GM19467 (cell line): ENCODE measurements at regions not wholly inside any gene's neighbourhood (a gene's known extent, or its start where the extent isn't known, plus 50 kb on each side); places are given as distances from the start of the nearest gene placed in this dataset.

ENCODE experiments used
- ATAC-seq: cut with Tn5 transposase; IDR thresholded peaks from one replicate; pipeline ENCODE4 v1.9.1; 2021; ENCODE audit warnings: mild to moderate bottlenecking, moderate library complexity; ENCODE audit not compliant: unreplicated experiment

- no peak for ATAC-seq
Measured at GRCh38 chr12:13769966-13770365, 211.4 kb downstream of the GRIN2B start.

DNA sequence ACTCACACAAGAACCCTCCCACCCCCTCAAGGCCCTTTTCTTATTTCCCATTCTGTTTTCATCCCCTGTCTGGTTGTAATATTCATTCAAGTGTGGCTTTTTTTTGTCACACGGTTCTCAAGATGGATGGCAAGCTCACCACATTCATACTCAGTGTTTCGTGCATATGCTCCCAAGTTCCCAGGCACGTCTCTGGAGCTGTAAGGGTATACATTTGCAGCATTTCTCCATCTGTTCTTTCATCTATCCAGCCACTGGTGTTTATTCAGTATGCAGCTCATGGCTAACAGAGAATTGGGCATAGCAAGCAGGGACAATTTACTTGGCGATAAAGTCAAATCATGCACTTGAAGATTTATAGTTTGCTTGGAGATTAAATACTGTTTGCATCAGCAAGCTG lies 212.1 kb downstream of the GRIN2B start:
- ATAC-seq: no peak

DNA sequence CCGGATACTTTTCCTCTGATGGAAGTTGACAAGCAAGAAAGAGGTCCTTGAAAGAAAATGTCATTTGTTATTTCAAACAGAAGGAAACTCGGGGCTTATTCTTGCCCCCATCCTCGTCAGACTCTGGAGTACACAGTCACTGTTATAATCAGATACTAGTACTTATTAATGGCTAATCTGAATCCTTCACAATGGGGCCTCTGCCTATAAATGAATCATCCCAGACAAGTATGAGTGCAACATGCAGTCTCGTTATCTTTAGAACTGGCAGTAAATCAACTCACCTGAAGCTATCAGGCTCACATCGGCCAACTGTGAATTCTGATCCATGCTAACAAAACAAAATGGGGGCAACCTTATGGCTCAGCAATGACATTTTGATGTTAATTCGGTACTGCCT lies 216.7 kb downstream of the GRIN2B start:
- ATAC-seq: no peak

DNA sequence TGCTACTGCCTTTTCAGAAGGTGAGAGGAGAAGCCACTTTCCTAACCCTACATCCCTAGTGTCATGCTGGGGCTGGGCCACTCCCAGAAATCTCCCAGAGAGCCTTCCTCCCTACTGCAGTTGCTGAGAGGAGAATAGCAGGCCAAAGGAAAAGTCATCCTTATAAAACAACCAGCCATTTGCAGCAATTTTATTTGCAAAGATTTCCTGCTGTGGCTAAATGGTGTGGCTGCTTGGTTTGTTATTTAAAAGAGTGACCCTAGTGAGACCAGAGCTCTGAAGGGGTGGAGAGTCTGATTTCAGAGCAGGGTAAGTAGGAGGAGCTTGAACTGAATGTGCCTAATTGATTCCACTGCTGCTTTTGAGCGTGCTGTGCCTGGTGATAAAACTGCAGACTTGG lies 232.0 kb downstream of the GRIN2B start:
- no peak for ATAC-seq

DNA sequence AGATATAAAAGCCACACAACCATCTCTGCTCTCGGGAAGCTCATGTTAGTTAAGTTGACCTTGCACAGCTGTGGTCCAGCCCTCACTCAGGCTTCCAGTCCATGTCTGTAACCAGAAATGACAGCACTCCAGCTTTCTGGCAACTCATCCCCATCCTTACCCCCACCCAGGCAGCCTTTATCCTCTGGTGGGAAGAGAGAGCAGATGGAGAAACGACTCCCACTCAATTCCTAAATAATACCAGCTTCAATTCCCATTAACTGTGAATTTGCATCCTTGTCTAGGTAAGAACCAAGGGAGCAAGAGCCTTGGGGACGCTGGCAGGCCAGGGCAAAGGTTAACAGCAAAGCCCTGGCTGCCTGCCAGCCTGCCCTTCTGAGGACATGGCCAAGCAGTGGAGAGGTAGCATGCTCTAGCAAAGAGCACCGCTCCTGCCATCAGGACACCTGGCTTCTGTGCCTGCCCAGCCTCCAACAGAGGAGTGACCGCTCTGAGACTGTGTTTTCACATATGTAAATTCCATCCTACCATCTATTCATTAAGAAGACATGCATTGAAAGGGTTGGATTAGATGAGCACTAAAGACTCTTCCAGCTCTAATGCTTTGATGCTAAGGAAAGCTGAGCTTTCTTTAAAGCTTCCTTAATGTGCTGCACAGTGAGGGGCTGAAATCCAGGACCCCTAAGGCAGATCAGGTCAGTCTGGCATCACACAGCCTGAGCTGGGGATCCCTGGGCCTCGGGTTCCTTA lies 236.1 kb downstream of the GRIN2B start:
- no peak for ATAC-seq

GRCh38 chr12:13744561-13744960 lies 236.8 kb downstream of the GRIN2B start:
- ATAC-seq: no peak

DNA sequence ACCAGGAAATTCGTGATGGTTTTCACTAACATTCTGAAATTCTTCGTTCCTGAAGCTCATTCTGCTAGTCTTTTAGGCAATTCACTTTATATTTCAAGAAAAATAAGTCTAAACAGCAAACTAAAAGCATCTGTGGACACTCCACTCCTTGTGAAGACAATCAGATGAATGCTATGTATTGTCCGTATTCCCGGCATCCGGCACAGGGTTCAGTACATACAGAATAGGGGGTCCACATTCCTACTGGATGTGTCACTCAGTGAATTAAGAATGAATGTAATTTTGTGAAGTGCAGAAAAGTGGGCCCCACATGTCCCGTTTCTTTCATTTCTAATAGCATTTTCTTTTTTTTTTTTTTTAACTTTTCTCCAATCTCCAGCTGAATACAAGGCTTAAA lies 241.3 kb downstream of the GRIN2B start:
- no peak for ATAC-seq

DNA sequence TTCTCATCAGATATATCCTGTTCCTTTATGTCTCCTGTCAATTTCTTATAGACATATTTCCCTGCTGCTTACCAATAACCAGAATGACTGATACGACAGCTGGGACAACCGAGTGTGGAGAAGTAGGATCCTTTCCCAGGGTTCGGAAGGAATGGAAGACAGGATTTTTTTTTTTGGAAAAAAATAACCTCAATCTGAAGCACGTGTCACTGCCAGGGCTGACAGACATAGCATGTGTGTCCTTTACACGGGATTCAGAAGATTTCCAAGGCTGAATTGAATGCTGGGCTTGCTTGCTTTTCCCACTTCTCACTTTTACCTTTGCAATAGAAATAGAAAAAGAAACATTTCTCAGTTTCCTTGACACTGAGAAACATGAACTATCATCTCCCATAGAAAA lies 245.7 kb downstream of the GRIN2B start:
- no peak for ATAC-seq

DNA sequence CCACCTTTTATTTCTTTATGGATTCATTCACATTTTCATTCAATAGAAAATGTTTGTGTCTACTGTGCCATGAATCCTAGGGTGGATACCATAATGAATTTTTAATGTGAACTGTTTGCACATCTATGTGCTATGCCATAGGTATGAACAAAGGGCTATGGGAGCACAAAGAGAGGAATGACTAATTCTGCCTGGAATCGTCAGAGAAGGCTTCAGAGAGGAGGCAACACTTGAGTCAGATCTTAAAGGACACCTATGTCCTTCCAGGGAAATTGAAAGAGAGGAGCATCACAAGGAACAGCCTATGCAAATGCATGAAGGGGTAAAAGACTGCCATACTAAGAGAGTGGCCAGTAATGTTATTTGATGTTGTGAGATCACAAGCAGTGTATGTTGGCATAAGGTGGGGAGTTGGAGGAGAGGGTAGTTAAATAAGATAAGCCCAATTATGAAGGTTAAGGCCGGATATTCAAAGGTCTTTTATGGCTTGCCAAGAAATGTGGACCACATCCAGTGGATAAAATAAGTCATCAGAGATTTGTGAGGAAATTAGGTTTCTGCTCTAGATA lies 246.7 kb downstream of the GRIN2B start:
- no peak for ATAC-seq

- no peak for ATAC-seq
Measured at GRCh38 chr12:13727707-13728195, 253.7 kb downstream of the GRIN2B start.

DNA sequence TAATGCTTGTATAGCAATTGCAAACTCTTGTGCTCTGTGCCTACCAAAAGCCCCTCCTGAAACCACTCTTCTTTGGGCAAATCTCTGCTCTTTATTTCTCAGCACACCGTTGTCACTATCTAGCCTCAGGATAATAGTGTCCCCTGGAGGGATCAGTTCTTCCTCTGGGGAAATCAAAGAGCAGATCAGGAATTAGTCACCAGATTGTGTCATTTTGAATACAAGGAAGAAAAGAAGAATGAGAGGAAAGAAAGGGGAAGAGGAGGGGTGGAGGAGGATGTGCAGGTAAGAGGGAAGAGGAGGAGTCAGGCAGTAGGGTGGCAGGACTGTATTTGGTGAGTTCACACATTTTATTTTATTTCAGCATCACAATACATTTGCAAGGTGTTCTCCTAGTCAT lies 256.4 kb downstream of the GRIN2B start:
- no peak for ATAC-seq

- ATAC-seq: no peak
Measured at GRCh38 chr12:13724136-13724535, 257.3 kb downstream of the GRIN2B start.

GRCh38 chr12:13719986-13720385 lies 261.4 kb downstream of the GRIN2B start:
- no peak for ATAC-seq

DNA sequence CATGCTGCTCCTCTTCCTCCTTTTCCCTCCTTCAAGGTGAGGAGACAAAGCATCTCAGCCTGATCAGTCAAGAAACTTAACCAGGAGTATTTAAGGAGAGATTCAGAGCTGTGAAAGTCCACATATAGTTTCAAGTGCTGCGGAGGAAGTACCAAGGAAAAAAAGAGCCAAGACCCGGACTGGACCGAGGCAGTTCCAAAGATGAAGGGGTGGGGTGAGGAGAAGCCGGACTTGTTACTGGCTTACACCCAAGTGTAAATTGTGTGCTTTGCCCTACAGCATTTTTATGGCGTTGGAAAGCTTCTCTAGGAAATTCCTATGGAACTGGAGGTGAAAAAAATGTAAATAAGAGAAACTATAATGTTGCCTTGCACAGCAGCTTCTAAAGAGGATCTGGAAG lies 263.1 kb downstream of the GRIN2B start:
- ATAC-seq: no peak

DNA sequence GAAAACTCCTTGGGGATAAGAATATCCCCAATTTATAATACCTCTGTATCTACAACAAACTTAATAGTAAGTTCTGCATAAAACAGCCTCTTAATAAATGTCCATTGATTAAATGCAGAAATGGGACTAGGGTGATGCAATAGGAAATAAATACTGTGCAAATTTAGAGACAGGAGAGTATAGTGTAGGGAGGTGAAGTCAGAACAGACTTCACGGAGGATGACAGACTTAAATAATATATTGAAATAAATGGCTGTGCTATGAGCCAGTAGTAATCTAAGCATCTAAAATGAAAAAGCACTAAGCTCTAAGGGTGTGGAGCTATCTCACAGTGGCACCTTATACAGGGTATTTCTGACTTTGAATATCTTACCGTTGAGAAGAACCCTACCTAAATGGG lies 265.3 kb downstream of the GRIN2B start:
- no peak for ATAC-seq

DNA sequence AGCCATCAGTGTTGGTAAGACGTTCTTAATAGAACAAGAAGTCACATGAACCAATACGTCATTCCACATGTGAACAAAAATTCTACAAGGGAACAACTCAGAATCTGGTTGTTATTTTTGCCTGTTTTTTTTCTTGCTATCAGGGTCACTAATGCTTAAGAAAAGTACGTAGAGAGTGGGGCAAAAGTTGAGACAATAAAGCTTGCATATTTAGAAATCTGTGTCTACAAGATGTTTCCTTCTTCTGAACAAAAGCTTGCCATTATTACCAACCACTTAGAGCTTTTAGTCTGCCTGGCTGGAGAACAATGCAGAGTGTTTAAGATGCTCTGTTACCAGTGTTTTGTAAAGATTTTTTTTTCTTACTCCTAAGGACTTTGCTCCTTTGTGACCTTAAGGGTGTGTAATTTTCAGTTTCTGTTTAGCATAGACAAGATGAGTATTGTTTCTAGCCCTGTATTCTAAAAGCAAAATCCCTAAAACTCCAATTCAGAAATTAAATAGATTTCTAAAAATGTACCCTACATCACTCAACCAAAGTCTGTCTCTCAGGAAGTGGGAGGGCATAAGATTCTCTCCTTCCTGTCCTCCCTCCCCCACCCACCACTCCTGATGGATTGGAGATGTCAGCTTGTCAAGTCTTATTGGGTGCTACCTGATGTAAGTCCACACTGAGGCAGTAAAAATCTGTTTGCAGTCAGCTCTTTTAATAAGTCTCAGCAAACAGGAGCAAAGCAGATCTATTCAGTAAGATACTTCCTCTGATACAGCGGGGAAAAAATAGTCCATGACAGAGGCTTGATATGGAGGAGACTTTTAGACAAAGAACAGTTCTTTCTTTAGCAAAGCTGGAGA lies 267.6 kb downstream of the GRIN2B start:
- no peak for ATAC-seq

DNA sequence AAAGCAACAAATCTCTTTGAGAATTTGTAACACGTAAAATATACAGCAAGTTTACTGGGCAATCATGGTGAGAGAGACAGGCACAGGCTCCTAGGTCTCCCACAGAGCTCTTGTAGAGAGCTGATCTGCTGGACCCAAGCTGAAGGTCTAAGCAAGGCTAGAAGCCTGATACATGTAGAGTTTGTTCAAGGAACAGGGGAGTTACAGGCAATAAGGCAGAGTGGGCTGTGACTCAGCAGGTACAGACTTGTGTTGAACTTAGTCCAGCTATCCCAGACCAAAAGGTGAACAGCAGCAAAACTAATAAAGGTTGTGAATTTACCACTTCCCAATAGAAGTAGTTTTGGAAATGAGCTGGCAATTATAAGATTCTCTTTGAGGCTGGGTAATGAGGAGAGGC lies 273.6 kb downstream of the GRIN2B start:
- no peak for ATAC-seq

- ATAC-seq: no peak
Measured at GRCh38 chr12:13702381-13702780, 279.0 kb downstream of the GRIN2B start.

GRCh38 chr12:13701502-13701901 lies 279.9 kb downstream of the GRIN2B start:
- ATAC-seq: no peak

DNA sequence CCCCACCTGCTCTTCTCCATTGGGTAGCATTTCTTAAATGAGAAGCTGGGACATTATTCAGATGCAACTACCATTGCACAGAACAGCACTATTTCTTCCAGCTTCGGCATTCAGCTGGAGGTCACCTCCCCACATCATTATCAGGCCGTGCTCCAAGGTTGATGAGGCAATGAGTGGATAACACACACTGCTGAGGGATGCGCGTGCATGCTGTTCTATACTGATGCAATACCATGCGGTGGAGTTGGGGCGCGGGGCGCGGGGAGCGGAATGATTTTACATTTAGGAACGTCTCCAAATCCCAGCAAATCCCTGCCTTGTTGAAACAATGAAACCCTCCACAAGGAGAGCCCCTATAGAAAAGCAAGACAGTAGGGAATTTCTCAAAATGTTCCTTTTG lies 283.4 kb downstream of the GRIN2B start:
- no peak for ATAC-seq

GRCh38 chr12:13695781-13696180 lies 285.6 kb downstream of the GRIN2B start:
- ATAC-seq: no peak

GRCh38 chr12:13692332-13692731 lies 289.1 kb downstream of the GRIN2B start:
- no peak for ATAC-seq
